HG03064 (cell line): ENCODE measurements at regions not wholly inside any gene's neighbourhood (a gene's known extent, or its start where the extent isn't known, plus 50 kb on each side); places are given as distances from the start of the nearest gene placed in this dataset.

ENCODE experiments used
- ATAC-seq: cut with Tn5 transposase; IDR thresholded peaks from one replicate; pipeline ENCODE4 v1.9.1; 2021; ENCODE audit warnings: low read depth; ENCODE audit not compliant: unreplicated experiment

DNA sequence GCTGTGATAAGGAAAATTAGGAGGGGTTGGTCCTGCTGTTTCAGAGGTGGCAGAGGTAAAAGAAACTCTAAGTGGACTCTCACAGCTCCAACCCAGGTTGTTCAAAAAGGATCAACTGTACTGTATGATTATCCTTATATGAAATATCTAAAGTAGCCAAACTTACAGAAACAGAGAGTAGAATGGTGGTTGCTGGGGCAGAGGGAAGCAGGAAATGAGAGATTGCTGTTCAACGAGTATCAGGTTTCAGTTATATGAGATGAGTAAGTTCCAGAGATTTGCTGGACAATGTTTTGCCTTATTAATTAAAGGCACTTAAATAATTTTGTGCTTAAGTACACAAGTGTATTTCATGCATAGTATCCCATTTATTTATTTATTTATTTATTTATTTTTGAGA, 972.0 kb upstream of the LRRTM1 start:
- ATAC-seq: no peak

DNA sequence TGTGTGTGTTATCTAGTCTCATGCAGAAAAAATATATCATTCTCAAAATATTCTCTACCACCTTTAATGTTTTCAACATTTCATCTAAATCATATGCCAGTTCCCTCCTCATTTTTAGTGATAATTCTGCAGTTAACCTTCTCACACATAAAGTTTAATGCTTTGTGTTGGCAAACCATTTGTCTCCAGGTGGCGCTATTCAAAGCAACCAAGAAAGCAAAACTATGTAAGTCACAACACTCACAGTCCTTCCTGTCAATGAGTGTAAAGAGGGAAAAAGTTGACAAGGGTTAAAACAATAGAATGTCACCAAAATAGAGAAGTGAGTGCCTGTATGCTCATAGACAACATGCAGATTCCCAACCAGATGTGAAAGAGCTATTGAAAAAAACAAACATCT, 961.6 kb upstream of the LRRTM1 start:
- ATAC-seq: no peak

GRCh38 chr2:81263989-81264388, 959.4 kb upstream of the LRRTM1 start:
- no peak for ATAC-seq

- ATAC-seq: no peak
Observed at GRCh38 chr2:81260320-81260719, 955.8 kb upstream of the LRRTM1 start.

GRCh38 chr2:81250270-81250669, 945.7 kb upstream of the LRRTM1 start:
- no peak for ATAC-seq

GRCh38 chr2:81249152-81249551, 944.6 kb upstream of the LRRTM1 start:
- no peak for ATAC-seq

DNA sequence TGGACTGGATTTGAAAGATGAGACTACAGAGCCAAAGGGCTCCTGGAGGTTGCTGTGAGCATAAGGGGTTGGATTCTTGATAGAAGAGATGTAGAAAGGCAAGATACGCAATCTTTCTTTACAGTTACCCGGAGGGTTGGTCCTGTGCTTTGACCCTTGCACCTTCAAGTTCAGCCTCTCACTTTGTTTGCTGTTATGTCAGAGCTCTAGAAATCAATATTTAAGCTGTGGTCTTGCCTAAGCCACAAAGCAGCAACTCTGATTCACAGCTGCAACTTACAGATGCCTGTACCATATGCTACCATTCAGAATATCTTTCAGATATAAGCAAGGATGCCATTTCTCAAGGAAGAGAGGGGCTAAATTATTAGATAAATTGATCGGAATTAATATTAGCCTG, 943.1 kb upstream of the LRRTM1 start:
- ATAC-seq: no peak

DNA sequence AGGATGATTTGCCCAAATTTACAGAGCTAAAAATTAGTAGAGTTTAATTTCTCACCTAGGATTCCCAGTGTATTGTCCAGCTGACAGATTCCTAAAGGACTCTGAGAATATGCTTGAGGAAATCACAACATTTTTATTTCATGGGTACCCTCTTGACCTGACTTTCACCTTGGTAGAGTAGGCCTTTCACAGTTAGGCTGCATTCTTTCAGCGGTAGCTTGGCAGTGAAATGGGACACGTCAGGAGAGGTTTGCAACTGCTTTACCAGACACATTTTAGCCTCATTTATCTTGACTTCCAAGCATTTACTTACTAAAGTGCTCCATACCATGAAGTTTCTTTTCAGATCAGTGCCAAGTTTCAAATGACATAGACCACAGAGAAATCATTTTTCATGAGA, 937.9 kb upstream of the LRRTM1 start:
- ATAC-seq: no peak

- ATAC-seq: no peak
Observed at GRCh38 chr2:81238462-81238861, 933.9 kb upstream of the LRRTM1 start.

- ATAC-seq: no peak
Observed at GRCh38 chr2:81235601-81236000, 931.0 kb upstream of the LRRTM1 start.

DNA sequence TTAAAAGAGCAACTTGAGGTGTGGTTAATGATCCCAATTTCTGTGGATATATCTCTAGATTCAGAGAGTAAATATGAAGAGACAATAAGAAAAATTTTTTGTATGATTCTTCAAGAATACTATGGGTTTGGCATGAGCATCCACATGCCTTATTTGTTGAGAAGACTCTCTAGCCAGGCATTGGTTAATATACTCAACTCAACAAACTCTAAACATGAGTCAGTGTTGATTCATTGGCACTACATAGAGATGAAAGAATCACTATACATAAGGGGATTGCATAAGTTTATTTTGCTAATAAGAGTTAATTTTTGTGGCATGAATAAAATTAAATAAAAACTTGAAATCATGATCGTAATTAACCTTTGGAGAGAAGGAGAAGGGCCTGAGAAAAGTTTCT, 930.2 kb upstream of the LRRTM1 start:
- no peak for ATAC-seq

- ATAC-seq: no peak
Observed at GRCh38 chr2:81225756-81226155, 921.2 kb upstream of the LRRTM1 start.

GRCh38 chr2:81213598-81213997, 909.0 kb upstream of the LRRTM1 start:
- ATAC-seq: no peak

DNA sequence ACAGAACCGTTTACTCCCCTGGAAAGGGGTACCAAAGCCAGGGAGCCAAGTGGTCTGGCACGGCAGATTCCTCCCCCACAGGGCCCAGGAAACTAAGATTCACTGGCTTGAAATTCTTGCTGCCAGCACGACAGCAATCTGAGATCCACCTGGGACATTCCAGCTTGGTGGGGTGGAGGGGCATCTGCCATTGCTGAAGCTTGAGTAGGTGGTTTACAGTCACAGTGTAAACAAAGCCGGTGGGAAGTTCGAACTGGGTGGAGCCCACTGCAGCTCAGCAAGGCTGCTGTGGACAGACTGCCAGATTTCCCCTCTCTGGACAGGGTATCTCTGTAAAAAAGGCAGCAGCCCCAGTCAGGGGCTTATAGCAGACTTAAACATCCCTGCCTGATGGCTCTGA, 901.7 kb upstream of the LRRTM1 start:
- ATAC-seq: no peak

GRCh38 chr2:81196933-81197628, 892.5 kb upstream of the LRRTM1 start:
- ATAC-seq: no peak

GRCh38 chr2:81196383-81196851, 891.9 kb upstream of the LRRTM1 start:
- no peak for ATAC-seq

DNA sequence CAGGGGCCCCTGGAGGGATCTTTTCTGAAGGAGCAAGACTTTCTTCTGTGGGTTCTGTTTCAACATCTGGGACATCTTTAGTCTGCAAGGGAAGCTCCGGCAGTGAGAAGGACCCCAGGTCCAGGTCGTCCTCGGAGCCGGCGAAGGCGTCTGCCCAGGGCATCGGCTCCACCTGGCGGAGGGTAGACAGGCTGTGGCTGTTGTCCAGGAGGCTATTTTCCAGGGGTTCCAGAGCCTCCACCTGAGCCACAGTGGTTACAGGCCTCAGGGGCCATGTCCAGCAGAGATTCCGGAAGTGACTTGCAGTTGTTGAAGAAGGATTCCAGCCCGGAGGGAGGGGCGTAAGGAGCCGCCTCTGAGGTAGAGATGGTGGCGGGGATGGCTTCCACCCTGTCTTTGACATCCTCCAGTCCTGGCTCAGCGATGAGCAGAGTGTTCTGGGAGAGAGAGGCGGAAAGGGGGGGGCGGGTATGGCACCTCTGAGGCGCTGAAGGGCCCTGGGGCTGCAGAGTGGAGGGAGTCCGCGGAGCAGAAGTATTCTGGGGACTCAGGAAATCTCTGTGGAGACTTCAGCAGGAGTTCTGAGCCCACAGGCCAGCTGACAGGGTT, 891.3 kb upstream of the LRRTM1 start:
- no peak for ATAC-seq

- no peak for ATAC-seq
Observed at GRCh38 chr2:81195017-81195773, 890.6 kb upstream of the LRRTM1 start.

- no peak for ATAC-seq
Observed at GRCh38 chr2:81194581-81194980, 890.0 kb upstream of the LRRTM1 start.

GRCh38 chr2:81194176-81194575, 889.6 kb upstream of the LRRTM1 start:
- no peak for ATAC-seq

GRCh38 chr2:81181845-81182244, 877.3 kb upstream of the LRRTM1 start:
- no peak for ATAC-seq

DNA sequence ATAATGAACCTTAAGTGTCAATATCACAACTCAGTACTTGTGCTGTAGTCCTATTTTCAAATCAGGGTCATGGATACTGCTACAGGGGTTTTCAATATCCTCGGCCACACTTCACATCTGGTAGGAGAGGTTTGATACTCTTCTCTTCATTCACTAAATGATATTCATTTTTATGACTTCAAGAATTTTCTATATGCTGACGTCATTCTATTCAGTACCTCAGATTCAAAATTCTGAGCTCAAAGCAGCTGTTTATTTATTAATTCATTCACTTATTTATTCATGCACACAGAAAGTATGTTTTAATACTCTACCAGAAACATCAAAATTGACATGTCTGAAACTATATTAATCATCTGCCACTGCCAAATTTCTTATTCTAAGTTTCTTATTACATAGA, 866.9 kb upstream of the LRRTM1 start:
- ATAC-seq: no peak
